GM12878 (cell line): ENCODE measurements at regions not wholly inside any gene's neighbourhood (a gene's known extent, or its start where the extent isn't known, plus 50 kb on each side); places are given as distances from the start of the nearest gene placed in this dataset.

Experiments
- FOS ChIP-seq: IDR thresholded peaks from 3 replicates; pipeline ENCODE4 v1.6.1; 2011; ENCODE audit warnings: borderline replicate concordance; ENCODE audit not compliant: insufficient read length; ENCODE audit errors: extremely low read depth
- FOXK2 ChIP-seq: fragments of 450-650 bp; IDR thresholded peaks from 2 replicates; pipeline ENCODE4 v1.6.1; 2017; ENCODE audit warnings: mild to moderate bottlenecking, moderate library complexity
- MLLT1 ChIP-seq: fragments of 450-650 bp; IDR thresholded peaks from 2 replicates; pipeline ENCODE4 v1.6.1; 2016; ENCODE audit warnings: mild to moderate bottlenecking
- PKNOX1 ChIP-seq: fragments of 450-650 bp; IDR thresholded peaks from 2 replicates; pipeline ENCODE4 v1.6.1; 2016; ENCODE audit warnings: mild to moderate bottlenecking
- RFX5 ChIP-seq: IDR thresholded peaks from 2 replicates; pipeline ENCODE4 v1.6.1; 2011; ENCODE audit warnings: low read depth, low read length, improper control_type of control experiment
- TAF1 ChIP-seq: IDR thresholded peaks from 2 replicates; pipeline ENCODE4 v1.6.1; 2011; ENCODE audit warnings: mild to moderate bottlenecking, low read depth, low read length, borderline replicate concordance
- TF ChIP-seq, protein P1 (sequence below), 3 experiments: IDR thresholded peaks in 2 of 3; conservative IDR thresholded peaks in 1 of 3; 2 replicates each; pipeline ENCODE4 v1.5.1; 2011; ENCODE audit warnings: low read depth in 3 of 3, low read length in 3 of 3, mild to moderate bottlenecking in 3 of 3, control low read depth in 2 of 3, moderate library complexity in 2 of 3, inconsistent platforms in 1 of 3, mixed read lengths in 1 of 3; ENCODE audit not compliant: control insufficient read depth in 2 of 3, insufficient read depth in 1 of 3; ENCODE audit errors: extremely low read depth in 1 of 3
- TF ChIP-seq, protein P2 (sequence below): fragments of 450-650 bp; IDR thresholded peaks from 2 replicates; pipeline ENCODE4 v1.6.1; 2017; ENCODE audit warnings: low read depth, mild to moderate bottlenecking, moderate library complexity

- no peak for TF ChIP-seq TAF1
- TF ChIP-seq, protein P1, sequence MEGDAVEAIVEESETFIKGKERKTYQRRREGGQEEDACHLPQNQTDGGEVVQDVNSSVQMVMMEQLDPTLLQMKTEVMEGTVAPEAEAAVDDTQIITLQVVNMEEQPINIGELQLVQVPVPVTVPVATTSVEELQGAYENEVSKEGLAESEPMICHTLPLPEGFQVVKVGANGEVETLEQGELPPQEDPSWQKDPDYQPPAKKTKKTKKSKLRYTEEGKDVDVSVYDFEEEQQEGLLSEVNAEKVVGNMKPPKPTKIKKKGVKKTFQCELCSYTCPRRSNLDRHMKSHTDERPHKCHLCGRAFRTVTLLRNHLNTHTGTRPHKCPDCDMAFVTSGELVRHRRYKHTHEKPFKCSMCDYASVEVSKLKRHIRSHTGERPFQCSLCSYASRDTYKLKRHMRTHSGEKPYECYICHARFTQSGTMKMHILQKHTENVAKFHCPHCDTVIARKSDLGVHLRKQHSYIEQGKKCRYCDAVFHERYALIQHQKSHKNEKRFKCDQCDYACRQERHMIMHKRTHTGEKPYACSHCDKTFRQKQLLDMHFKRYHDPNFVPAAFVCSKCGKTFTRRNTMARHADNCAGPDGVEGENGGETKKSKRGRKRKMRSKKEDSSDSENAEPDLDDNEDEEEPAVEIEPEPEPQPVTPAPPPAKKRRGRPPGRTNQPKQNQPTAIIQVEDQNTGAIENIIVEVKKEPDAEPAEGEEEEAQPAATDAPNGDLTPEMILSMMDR (IDR thresholded peaks at IDR 0.05 in 2 of 3, conservative IDR thresholded peaks at IDR 0.05 in 1 of 3; ENCODE audit: control insufficient read depth in 2 of 3, extremely low read depth in 1 of 3, insufficient read depth in 1 of 3, low read depth in 3 of 3, low read length in 3 of 3): no peak
- TF ChIP-seq FOXK2: no peak
- no peak for TF ChIP-seq RFX5
- no peak for TF ChIP-seq FOS
- no peak for TF ChIP-seq MLLT1
- TF ChIP-seq, protein P2, sequence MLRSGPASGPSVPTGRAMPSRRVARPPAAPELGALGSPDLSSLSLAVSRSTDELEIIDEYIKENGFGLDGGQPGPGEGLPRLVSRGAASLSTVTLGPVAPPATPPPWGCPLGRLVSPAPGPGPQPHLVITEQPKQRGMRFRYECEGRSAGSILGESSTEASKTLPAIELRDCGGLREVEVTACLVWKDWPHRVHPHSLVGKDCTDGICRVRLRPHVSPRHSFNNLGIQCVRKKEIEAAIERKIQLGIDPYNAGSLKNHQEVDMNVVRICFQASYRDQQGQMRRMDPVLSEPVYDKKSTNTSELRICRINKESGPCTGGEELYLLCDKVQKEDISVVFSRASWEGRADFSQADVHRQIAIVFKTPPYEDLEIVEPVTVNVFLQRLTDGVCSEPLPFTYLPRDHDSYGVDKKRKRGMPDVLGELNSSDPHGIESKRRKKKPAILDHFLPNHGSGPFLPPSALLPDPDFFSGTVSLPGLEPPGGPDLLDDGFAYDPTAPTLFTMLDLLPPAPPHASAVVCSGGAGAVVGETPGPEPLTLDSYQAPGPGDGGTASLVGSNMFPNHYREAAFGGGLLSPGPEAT: no peak
- no peak for TF ChIP-seq PKNOX1
Observed at GRCh38 chr20:12083269-12083668, 165.6 kb downstream of the BTBD3 start.
